ENCODE measurements at regions not wholly inside any gene's neighbourhood (a gene's known extent, or its start where the extent isn't known, plus 50 kb on each side); places are given as distances from the start of the nearest gene placed in this dataset.

DNA sequence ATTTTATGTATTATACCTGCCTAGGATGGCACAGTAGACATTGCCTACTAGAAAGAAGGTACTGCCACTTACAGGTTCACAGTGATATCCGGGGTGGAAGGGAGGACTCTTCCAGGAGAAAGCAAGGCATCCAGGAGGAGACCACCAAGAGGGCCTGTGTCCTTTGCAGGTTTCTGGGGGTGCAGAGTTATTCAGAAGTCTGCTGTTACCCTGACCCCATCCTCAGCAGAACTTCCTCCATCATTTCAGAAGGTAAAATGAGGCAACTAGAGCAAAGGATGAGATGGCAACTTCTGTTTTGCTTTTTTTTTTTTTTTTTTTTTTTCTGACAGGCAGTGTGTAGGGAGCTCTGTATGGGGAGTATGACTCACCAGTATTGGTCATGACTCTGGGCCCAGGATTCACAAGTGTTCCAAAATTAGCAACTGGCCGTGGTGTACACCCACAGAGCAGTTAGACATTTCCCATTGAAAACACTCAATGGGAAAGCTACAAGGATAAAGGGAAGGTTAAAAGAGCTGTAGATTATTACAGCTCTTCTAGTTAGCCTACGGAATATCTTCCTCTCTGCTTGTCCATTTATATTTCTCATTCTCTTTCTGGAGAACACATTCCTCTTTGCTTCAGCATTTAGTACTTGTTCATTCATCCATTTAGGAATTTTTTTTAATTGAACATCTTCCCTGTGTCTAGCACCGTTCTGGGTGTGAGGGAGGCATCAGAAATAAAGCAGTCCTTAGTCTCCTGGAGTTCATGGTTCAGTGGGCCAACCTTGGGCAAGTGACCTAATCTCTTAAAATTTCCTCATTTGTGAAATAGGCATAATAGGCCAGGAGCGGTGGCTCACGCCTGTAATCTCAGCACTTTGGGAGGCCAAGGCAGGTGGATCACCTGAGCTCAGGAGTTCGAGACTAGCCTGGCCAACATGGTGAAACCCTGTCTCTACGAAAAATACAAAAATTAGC is 50.5 kb upstream of the PPP2R5A start:
- DNase-seq, result no peak
- ATAC-seq, result no peak

More for the DNA sequence above, 50.5 kb upstream of the PPP2R5A start:
- Mint-ChIP-seq H3K36me3 (ENCODE audit: low read depth) (no peaks in the 10 kb centered on the region), H3K4me3 (no peak overlapping the region), H3K27me3 (no peaks in the 10 kb centered on the region), H3K4me1 (peaks cover 15% of the 10 kb centered on the region), H3K27ac (no peak overlapping the region)
- no peaks in the 10 kb centered on the region for H3K9me3 ChIP-seq (ENCODE audit: control insufficient read depth, low read length, poor library complexity, severe bottlenecking)

Data from T-helper 17 cell (primary cell).